NCI-H748 treated with DMSO at 0.1 percent for 48 hours (cell line): ENCODE measurements at regions not wholly inside any gene's neighbourhood (a gene's known extent, or its start where the extent isn't known, plus 50 kb on each side); places are given as distances from the start of the nearest gene placed in this dataset.
"Not testable (repeated sequence)": the region's sequence is repeated elsewhere in the genome, so short reads cannot be mapped to it uniquely, and the experiment has no call there.

Source experiments
- DNase-seq: peaks from one replicate; lab custom pipeline; 2025; lab: John Stamatoyannopoulos, UW

DNA sequence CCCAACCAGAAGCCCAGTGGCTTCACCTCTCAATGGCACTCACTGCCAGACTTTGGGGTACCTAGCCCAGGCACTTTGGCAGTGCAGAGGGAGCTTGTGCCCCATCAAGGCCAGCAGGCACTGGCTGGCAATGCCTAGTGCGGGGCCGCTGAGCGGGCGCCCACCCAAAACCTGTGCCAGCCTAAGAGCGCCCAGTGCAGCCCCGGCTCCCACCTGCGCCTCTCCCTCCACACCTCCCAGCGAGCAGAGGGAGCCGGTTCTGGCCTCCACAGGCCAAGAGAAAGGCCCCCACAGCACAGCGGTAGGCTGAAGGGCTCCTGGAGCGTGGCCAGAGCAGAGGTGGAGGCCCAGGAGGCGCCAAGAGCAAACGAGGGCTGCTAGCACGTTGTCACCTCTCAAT is 930.8 kb downstream of the IPMK start:
- no peak for DNase-seq

DNA sequence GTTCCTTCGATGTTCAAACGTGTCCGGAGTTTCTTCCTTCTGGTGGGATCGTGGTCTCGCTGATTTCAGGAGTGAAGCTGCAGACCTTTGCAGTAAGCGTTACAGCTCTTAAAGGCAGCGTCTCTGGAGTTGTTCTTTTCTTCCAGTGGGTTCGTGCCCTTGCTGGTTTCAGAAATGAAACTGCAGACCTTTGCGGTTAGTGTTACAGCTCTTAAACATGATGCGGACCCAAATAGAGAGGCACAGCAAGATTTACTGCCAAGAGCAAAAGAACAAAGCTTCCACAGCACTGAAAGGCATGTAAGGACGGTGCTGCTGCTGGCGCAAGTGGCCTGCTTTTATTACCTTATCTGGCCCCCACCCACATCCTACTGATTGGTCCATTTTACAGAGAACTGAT is 931.4 kb downstream of the IPMK start:
- no peak for DNase-seq

DNA sequence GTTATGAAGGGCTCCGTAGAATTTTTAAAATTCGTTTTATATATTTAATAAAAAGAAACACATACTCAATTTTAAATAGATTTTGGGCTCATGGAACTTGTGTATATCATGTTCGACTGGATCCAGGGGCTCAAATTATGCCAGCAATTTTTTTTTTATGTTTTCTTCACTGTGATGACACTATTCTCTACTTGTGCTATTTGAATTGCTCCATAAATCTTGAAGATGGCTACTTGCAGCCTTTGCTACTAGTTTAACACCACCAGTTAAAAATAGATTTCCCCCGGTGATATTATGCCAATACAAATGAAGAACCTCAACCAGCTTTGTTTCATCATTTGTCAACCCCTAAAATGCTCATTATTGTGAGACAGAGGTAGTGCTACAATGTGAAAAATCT is 933.2 kb downstream of the IPMK start:
- DNase-seq = no peak

DNA sequence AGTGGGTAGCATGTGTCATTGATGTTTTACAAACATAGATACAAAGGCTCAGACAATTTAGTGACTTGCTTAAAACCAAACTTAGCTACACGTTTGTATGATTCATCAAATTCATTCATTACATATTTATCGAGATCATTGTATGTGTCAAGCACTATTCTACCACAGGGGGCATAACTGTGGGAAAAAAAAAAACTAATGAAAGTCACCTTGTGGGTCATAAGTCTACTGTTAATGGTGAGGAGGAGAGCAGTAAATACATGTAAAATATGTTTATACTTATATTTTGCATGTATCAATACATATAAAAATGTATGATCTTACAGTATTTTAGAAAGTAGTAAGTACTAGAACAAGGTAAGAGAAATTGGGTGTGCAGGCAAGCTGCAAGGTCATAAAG is 933.8 kb downstream of the IPMK start:
- DNase-seq = no peak

DNA sequence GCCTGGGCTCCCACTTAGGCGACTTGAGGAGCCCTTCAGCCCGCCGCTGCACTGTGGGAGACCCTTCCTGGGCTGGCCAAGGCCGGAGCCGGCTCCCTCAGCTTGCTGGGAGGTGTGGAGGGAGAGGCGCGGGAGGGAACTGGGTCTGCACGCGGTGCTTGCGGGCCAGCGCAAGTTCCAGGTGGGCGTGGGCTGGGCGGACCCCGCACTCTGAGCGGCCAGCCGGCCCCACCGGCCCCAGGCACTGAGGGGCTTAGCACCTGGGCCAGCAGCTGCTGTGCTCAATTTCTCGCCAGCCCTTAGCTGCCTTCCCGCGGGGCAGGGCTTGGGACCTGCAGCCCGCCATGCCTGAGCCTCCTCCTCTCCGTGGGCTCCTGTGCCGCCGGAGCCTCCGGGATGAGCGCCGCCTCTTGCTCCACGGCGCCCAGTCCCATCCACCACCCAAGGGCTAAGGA is 946.3 kb downstream of the IPMK start:
- DNase-seq = not testable (repeated sequence)

DNA sequence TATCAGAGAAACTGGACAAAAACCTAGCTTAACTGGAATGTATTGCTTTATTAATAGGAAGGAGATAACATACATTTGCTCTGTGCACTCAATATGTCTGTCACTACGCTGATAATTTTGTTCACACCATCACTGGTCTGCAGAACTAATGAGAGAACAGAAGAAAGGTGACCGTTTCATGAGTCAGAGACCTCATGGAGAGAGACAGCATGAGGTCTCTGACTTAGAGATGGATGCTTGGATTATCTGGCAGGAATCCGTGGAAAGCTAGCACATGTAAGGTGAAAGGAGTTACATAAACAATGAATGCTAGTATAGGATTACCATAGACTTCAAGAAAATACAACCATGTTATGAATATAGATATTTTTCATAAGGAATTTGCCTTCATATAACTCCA is 947.3 kb downstream of the IPMK start:
- DNase-seq = no peak

DNA sequence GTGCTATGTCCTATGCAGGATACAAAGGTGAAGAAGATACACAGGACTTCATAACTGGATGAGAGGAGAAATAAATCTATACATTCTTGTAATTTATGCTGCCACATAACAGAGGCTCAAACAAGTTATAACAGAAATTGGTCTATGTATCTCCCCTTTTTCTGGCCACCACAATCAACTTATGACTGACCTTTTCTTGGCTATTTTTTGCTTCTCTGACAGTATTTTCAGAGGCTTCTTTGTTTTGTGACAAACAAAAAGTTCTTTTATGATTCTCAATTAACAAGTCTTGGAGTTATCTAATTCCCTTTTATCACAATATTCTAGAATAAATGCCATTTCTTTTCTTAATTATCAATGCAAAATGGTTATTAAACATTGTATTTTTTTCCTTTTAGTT is 953.0 kb upstream of the ZWINT start:
- DNase-seq = no peak

DNA sequence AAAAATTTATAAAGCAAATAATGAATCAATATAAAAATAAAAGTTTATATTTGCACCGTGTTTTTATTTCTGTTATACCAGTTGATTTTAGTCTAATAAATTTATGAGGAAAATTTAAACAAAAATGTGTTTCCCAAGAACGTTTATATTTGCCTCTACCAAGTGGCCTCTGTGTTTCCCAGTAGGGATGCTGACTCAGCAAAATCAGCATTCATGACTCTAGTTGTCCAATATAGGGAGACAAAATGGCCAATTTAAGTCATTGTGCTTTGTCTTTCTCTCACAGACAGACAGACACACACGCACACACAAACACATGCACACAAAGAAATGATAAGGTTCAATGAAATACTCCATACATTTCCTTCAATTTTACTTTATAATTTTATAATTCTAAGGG is 942.5 kb upstream of the ZWINT start:
- DNase-seq = no peak

DNA sequence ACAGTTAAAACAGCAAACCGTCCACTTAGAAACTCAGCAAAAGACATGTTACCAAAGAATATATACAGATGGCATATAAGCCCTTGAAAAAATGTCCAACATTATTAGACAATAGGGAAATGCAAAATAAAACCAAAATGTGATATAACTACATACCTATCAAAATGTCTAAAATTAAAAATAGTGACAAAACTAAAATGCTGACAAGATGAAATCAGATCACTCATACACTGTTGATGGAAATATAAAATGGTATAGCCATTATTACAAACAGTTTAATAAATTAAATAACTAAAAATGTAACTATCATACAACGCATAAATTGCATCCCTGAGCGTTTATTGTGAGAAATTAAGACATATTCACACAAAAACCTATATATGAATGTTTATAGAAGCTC is 939.7 kb upstream of the ZWINT start:
- no peak for DNase-seq

DNA sequence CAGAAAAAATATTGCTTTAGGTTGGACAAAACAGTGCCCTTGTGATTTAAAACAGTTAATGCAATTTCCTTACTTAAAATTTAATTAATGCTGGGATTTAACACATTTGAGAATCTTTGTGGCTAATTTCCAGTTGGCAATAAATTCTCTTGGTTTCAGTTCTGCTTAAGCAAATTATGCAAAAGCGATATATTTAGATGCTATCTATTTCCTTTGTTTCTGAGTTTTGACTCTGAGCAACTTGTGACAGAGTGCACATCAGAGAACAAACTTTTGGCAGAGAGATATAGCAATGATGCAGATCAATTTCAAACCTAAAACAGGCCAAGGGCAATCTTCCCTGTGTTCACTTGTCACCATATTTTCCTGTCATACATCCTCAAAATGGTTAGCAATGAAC is 933.6 kb upstream of the ZWINT start:
- DNase-seq = no peak

DNA sequence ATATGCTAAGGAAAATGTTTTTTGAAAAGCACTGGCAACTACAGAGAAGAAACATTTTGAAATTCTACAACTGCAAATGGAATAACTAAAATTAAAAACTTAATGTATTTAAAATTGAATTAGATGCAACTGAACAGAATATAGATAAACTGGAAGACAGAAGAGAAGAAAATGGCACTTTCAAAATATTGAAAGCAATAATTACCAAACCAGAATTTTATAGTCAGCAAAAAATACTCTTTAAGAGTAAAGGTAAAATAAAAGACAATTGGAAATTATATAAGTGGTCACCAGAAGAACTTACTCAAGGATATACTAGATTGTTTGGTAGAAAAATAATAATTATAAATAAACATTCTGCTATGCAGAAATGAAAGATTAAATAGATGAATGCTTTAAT is 927.7 kb upstream of the ZWINT start:
- DNase-seq = no peak

DNA sequence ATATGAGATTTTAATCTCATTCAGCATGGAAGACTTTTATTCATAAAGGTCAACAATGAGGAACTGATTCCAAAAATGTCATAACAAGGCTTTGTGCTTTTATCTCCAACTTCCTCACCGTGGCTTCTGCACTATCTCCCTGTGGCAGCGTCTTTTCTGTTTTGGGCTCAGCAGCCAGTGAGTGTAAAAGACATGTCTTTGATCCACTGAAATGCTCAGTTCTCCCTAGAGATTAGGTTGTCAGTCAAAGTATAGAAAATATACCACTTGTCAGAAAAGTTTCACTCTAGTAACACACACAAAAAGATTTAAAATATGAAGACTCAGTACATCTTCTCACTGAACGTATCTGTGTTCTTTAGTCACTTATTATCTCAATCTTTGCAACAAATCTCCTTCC is 901.8 kb upstream of the ZWINT start:
- no peak for DNase-seq

DNA sequence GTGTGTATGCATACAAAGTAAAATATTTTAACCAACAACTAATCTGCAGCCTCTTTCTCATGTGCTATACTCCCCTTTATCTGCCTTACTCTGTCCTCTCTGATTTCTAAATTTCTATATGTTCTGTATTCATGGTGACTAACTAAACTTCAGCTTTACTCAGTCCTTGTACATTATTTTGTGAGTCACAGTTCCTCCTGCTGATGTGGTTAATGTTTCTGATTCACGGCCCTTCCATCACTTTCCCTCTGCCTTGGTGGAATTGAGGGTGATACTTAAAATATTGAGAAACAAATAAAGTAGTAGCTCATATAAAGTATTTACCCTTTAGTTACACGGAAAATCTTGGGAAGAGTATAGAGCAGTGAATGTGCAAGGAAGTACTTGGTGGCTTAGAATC is 899.1 kb upstream of the ZWINT start:
- no peak for DNase-seq

DNA sequence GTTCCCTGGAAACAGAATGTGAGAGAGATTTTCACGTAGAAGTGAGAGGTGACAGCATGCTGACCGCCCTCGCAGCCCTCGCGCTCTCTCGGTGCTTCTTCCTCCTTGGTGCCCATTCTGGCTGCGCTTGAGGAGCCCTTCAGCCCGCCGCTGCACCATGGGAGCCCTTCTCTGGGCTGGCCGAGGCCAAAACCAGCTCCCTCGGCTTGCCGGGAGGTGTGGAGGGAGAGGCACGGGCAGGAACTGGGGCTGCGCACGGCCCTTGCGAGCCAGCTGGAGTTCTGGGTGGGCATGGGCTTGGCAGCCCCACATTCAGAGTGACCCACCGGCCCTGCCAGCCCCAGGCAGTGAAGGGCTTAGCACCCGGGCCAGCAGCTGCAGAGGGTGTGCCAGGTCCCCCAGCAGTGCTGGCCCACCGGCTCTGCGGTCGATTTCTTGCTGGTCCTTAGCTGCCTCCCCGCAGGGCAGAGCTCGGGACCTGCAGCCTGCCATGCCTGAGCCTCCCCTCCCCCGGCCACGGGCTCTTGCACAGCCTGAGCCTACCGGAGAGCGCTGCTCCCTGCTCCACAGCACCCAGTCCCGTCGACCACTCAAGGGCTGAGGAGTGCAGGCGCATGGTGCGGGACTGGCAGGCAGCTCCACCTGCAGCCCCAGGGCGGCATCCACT is 888.7 kb upstream of the ZWINT start:
- DNase-seq = no peak

DNA sequence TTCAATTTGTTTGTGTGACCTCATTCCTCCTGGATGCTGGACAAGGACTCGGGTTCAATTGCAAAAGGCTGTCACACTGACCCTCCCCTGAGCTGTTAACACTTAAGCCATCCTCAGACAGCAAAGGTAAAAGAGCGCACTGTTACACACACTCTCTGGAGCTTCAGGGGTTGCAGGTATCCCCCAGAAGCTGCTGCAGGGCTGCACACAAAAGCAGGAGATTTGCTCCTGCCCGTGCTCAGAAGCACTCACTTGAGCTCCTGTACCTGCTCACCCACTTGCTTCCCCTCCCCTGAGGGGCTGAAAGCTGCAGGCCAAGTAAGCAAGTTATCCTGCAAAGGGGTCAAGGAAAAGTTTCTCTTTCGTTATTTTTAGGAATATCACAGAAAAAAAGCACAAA is 886.2 kb upstream of the ZWINT start:
- DNase-seq = no peak

DNA sequence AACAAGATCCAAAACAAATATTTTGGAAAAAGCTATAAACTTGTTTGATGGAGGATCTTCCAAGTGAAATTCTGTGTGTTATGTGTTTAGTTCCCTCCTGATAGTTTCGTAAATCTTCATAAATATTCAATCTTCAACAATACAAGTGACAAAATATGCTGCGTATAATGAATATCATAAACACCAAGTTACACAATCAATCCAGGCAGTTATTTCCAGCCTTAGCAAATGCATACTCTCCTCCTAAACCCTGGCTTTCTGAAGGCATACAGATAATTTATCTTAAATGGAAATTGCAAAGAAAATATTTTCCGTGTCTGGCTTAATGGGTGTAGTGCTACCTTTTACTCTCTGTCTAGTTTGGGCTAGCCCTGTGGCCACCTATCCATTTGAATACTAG is 864.9 kb upstream of the ZWINT start:
- DNase-seq = no peak

DNA sequence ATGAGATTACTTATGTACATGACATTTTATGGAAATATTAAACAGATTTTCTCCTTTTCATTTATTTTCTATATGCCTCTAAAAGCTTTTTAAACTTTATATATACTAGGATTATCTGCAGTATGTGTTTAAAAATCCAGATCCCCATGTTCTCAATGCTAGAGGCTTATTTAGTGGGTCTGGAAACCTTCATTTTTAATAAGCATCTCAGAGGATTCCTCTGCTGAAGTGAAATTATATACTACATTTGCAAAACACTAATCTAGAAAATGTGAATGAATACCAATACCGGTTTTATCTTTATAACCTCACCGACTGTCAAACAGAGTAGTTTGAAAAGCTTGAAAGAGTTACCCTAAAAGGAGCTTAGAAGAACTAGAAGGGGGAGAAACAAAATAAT is 863.8 kb upstream of the ZWINT start:
- no peak for DNase-seq

DNA sequence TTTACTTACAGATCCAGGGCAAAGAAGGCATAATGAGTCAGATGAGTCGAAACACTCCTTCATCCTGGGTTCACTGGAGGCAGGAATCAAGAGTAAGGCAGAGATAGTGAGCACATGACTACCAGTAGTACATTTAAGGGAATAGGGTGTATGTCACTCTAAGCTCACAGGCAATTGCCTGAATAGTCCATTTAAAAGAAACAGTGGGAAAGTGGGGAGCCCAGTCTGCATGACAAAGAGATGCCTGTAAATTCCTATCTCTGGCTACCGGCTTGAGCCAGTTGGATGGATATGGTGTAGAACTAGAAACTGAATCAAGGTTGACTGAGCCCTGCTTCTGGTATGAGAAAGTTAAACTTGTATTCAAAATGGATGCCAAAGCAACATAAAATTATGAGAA is 861.5 kb upstream of the ZWINT start:
- DNase-seq = no peak

DNA sequence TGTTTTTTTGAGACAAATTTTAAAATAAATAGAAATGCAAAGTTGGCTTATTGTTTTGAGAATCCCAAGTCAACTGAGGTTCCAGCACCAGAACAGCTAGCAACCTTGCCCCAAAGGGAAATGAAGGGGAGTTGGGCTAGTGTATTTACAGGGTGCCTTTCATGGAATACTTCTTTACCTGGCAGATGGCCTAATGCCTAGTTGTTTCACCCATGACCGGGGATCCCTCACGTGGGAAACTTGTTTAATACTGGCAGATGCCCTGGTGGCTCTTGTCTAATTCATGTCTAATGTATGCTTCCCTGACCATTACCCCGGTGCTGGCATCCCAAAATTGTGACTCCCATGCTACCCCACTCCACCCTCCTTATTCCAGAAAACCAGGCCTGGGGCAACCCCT is 861.1 kb upstream of the ZWINT start:
- DNase-seq = no peak

DNA sequence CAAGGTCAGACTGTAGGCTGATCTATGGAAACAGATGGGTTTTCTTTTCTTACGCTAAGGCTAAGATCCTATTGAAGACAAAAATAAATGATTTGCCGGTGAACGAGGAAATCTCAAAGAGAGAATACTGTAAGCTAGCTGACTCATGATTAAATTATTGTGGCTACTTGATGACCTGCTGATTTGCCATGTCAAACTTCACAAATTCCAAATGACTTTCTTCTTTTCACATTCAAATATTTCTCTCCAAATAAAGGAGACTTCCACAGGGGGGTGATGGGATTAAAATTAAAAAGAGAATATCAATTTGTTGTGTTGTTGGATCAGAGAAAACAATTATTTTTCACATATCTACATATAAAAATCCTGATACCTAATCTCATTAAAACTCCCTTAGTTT is 860.6 kb upstream of the ZWINT start:
- no peak for DNase-seq

DNA sequence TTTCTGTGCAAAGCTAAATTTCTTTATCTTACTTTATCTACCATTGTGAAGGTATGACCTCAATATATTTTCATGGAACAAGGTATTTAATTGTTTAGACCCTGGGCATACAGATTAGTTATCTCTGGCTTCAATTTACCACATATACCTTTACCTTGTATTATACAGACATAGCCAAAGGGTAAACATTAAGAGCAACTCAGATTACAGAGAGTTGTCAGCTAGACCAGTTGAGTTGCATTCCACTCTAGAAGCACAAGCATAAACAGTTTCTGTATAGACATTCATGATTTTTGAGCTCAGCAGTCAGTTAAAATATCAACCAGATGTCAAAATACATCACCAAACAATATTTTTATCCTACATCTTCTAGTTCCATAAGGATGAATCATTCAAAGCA is 857.3 kb upstream of the ZWINT start:
- DNase-seq = no peak

DNA sequence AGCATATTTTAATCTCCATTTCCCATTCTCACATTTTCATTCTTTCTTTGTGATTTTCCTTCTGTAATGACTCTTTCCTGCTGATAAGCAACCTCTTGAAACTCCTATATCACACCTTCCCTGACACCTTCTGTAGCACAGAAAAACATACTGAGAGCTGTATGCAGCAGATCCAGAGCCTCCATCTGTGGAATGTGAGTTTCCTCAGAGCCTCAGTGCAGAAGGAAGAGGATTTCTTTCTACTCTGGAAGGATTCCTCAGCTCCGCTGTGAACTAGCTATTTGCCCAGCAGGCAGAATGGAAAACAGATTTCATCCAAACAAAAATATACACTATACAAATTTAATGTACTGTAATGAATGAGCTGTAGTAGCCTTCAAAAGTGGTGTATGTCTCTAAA is 841.3 kb upstream of the ZWINT start:
- DNase-seq = no peak

DNA sequence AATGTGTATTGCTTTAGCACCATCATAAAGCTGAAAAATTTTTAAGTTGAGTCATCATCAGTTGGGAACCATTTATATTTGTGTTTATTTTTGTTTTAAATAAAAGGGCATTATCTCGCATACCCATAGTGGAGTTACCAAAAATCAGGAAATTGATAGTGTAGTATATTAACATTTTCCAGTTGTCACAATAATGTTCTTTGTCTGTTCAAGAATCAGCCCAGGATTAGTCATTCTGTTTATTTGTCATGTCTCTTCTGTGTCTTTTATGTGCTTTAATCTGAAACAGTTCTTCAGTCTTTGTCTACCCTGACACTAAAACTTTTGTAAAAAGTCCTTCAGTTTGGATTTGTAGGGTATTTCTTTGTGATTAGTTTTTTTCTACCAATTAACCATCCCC is 827.8 kb upstream of the ZWINT start:
- DNase-seq = no peak

DNA sequence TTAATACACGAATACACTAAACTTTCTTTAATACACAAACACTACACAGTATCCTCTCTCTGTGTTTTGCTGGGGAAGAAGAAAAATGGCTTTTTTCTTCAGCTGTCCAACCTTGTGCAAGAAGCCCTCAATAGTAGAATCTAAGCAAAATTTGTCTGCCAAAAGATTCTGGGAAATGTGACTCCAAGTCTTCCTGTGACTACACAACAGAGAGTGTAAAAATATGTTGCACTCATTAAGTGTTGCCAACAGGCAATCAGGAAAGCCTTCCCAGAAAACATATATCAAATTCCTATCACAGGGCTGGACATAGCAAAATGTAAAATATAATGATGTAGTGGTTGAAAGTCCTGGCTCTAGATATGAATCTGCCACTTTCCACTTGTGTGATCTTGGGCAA is 825.1 kb upstream of the ZWINT start:
- DNase-seq = no peak

DNA sequence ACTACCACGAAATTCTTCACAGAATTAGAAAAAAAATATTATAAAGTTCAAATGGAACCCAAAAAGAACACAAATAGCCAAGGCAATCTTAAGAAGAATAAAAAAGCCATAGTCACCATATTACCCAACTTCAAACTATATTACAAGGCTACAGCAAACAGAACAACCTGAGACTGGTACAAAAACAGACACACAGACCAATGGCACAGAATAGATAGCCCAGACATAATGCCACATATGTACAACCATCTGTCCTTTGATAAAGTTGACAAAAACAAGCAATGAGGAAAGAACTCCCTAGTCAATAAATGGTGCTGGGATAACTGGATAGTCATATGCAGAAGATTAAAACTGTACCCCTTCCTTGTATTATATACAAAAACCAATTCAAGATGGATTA is 808.5 kb upstream of the ZWINT start:
- DNase-seq = no peak
